CMK (cell line): ENCODE measurements at regions not wholly inside any gene's neighbourhood (a gene's known extent, or its start where the extent isn't known, plus 50 kb on each side); places are given as distances from the start of the nearest gene placed in this dataset.

Experiments used
- DNase-seq: peaks from one replicate; pipeline ENCODE4 v3.0.0-alpha.2; 2010; ENCODE audit warnings: low read depth

- DNase-seq, result no peak
Observed at GRCh38 chr15:36527235-36528162, 51.9 kb upstream of the CDIN1 start.

- no peak for DNase-seq
Observed at GRCh38 chr15:36529296-36530011, 50.0 kb upstream of the CDIN1 start.
